Nephron progenitor cell (in vitro differentiated cells): ENCODE measurements at regions not wholly inside any gene's neighbourhood (a gene's known extent, or its start where the extent isn't known, plus 50 kb on each side); places are given as distances from the start of the nearest gene placed in this dataset.

ENCODE experiments used
- DNase-seq: peaks from one replicate; pipeline ENCODE4 v3.0.0; 2021
- H3K27ac Mint-ChIP-seq: 2 replicates; pipeline ENCODE4 v1.8.0; 2021; ENCODE audit warnings: mild to moderate bottlenecking, moderate library complexity, mixed read lengths
- H3K27me3 Mint-ChIP-seq: 2 replicates; pipeline ENCODE4 v1.8.0; 2021; ENCODE audit warnings: mild to moderate bottlenecking, low read depth, mixed read lengths; ENCODE audit not compliant: poor library complexity
- H3K36me3 Mint-ChIP-seq: 2 replicates; pipeline ENCODE4 v1.8.0; 2021; ENCODE audit warnings: low read depth, mixed read lengths
- H3K4me1 Mint-ChIP-seq: 2 replicates; pipeline ENCODE4 v1.8.0; 2021; ENCODE audit warnings: mixed read lengths
- H3K4me3 Mint-ChIP-seq: 2 replicates; pipeline ENCODE4 v1.8.0; 2021; ENCODE audit warnings: mild to moderate bottlenecking, moderate library complexity, mixed read lengths
- H3K9me3 Mint-ChIP-seq: 2 replicates; pipeline ENCODE4 v1.8.0; 2021; ENCODE audit warnings: mild to moderate bottlenecking, moderate library complexity, mixed read lengths
- CTCF ChIP-seq: fragments of 200-600 bp; sonication (generic); IDR thresholded peaks from 2 replicates; pipeline ENCODE4 v1.5.0; 2021; ENCODE audit warnings: antibody characterized with exemption

- Mint-ChIP-seq H3K9me3 (no peaks in the 10 kb centered on the region), H3K4me1 (peaks cover 27% of the 10 kb centered on the region), H3K4me3 (peak overlapping the region; percentile 84), H3K27ac (no peak overlapping the region), H3K36me3 (no peaks in the 10 kb centered on the region), H3K27me3 (peaks cover 85% of the 10 kb centered on the region)
- no peak for TF ChIP-seq CTCF
- peak; percentile 74 for DNase-seq
Observed at GRCh38 chr1:10888791-10889649, 92.6 kb upstream of the CASZ1 start.

- no peak for TF ChIP-seq CTCF
- H3K36me3 Mint-ChIP-seq = no peaks in the 10 kb centered on the region
- peaks cover 27% of the 10 kb centered on the region for H3K4me1 Mint-ChIP-seq
- DNase-seq = no peak
- H3K27ac Mint-ChIP-seq = peak overlapping the region; percentile 7
- H3K9me3 Mint-ChIP-seq = no peaks in the 10 kb centered on the region
- H3K4me3 Mint-ChIP-seq = peak overlapping the region; percentile 84
- H3K27me3 Mint-ChIP-seq = peaks cover 83% of the 10 kb centered on the region
Observed at GRCh38 chr1:10889650-10890353, 93.4 kb upstream of the CASZ1 start.

- H3K4me1 Mint-ChIP-seq = peaks cover 27% of the 10 kb centered on the region
- no peaks in the 10 kb centered on the region for H3K9me3 Mint-ChIP-seq
- H3K36me3 Mint-ChIP-seq = no peaks in the 10 kb centered on the region
- H3K4me3 Mint-ChIP-seq = peak overlapping the region; percentile 84
- DNase-seq = no peak
- no peak overlapping the region for H3K27ac Mint-ChIP-seq
- H3K27me3 Mint-ChIP-seq = peaks cover 81% of the 10 kb centered on the region
- TF ChIP-seq CTCF = no peak
Observed at GRCh38 chr1:10890491-10891071, 94.1 kb upstream of the CASZ1 start.

GRCh38 chr1:10891091-10891490 lies 94.6 kb upstream of the CASZ1 start:
- H3K9me3 Mint-ChIP-seq = no peaks in the 10 kb centered on the region

More at GRCh38 chr1:10891091-10891490, 94.6 kb upstream of the CASZ1 start:
- H3K27me3 Mint-ChIP-seq = peaks cover 76% of the 10 kb centered on the region
- no peak overlapping the region for H3K27ac Mint-ChIP-seq
- no peak overlapping the region for H3K4me3 Mint-ChIP-seq
- no peak for DNase-seq
- H3K4me1 Mint-ChIP-seq = peaks cover 27% of the 10 kb centered on the region
- no peaks in the 10 kb centered on the region for H3K36me3 Mint-ChIP-seq
- TF ChIP-seq CTCF = no peak
